ENCODE measurements at regions not wholly inside any gene's neighbourhood (a gene's known extent, or its start where the extent isn't known, plus 50 kb on each side); places are given as distances from the start of the nearest gene placed in this dataset.
"Not testable (repeated sequence)": the region's sequence is repeated elsewhere in the genome, so short reads cannot be mapped to it uniquely, and the experiment has no call there.

DNA sequence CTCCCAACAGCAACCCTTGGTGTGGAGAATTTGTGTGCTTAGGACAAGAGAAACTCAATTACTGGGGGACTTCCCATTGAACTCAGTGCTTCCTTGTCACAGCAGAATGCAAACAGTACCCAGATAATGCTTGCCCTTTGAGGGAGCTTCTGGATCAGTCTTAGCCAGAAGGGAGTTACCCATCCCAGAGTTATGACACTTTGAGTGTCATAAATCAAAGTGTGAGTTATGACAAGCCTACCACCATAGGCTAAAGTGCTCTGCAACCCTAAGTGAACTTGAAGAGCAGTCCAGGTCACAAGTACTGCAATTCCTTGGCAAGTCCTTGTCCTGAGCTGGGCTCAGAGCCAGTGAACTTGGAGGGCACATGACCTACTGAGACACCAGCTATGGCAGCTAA is 1513.9 kb upstream of the PCDH10 start:
- TF ChIP-seq, protein P1, sequence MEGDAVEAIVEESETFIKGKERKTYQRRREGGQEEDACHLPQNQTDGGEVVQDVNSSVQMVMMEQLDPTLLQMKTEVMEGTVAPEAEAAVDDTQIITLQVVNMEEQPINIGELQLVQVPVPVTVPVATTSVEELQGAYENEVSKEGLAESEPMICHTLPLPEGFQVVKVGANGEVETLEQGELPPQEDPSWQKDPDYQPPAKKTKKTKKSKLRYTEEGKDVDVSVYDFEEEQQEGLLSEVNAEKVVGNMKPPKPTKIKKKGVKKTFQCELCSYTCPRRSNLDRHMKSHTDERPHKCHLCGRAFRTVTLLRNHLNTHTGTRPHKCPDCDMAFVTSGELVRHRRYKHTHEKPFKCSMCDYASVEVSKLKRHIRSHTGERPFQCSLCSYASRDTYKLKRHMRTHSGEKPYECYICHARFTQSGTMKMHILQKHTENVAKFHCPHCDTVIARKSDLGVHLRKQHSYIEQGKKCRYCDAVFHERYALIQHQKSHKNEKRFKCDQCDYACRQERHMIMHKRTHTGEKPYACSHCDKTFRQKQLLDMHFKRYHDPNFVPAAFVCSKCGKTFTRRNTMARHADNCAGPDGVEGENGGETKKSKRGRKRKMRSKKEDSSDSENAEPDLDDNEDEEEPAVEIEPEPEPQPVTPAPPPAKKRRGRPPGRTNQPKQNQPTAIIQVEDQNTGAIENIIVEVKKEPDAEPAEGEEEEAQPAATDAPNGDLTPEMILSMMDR (IDR thresholded peaks at IDR 0.05; ENCODE audit: insufficient read depth, low read depth, low read length, missing control alignments): no peak
- DNase-seq (ENCODE audit: low read depth): no peak
- no peak overlapping the region for H3K4me3 ChIP-seq (ENCODE audit: low read length)

DNA sequence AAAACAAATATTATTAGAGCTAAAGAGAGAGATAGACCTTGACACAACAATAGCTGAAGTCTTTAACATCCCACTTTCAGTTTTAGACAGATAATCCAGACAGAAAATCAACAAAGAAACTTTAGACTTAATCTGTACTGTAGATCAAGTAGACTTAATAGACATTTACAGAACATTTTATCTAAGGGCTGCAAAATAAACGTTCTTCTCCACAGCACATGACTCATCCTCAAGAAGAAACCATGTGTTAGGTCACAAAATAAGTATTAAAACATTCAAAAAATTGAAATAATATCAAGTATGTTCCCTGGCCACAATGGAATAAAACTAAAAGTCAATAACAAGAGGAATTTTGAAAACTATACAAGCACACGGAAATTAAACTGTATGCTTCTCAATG is 1510.3 kb upstream of the PCDH10 start:
- TF ChIP-seq, protein P1 (IDR thresholded peaks at IDR 0.05; ENCODE audit: insufficient read depth, low read depth, low read length, missing control alignments): no peak
- H3K4me3 ChIP-seq (ENCODE audit: low read length): no peak overlapping the region
- DNase-seq (ENCODE audit: low read depth): no peak

DNA sequence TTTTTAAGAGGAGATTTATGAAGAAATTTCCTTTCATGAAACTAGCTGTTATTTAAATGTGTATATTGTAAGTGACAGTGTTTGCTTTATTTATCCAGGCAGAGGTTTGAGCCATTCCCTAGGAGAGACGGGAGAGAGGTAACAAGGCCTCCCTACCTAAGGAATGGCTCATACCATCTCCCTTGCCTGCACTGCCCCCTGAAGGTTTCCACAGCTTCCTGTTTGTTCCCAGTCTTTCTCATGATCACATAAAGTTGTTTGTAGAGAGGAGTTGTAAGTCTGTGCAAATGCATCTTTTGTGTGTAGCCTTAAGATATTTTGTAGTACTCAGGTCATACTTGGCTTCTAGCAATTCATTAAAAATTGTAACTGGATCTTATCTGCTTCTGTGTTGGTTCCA is 1504.5 kb upstream of the PCDH10 start:
- H3K4me3 ChIP-seq (ENCODE audit: low read length): no peak overlapping the region
- DNase-seq (ENCODE audit: low read depth): peak; percentile 79
- TF ChIP-seq, protein P1 (IDR thresholded peaks at IDR 0.05; ENCODE audit: insufficient read depth, low read depth, low read length, missing control alignments): peak; percentile 93

DNA sequence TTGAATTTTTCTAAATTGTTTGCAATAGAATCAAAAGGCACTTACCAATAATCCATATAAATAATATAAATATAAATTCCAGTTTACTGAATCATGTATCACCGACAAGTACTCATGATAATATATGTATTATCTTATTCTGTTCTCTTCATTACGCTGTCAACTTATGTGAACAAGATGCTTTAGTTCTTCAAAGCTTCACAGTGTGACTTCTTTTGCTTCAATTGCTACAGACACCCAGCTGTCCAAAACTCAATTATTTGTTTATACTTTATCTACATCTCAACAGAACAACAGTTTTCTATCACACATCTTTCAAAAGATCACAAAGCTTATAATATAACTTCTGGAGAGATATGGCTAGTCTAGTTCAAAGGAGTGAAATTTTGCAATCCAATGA is 1499.9 kb upstream of the PCDH10 start:
- TF ChIP-seq, protein P1 (IDR thresholded peaks at IDR 0.05; ENCODE audit: insufficient read depth, low read depth, low read length, missing control alignments): no peak
- H3K4me3 ChIP-seq (ENCODE audit: low read length): no peak overlapping the region
- DNase-seq (ENCODE audit: low read depth): no peak

DNA sequence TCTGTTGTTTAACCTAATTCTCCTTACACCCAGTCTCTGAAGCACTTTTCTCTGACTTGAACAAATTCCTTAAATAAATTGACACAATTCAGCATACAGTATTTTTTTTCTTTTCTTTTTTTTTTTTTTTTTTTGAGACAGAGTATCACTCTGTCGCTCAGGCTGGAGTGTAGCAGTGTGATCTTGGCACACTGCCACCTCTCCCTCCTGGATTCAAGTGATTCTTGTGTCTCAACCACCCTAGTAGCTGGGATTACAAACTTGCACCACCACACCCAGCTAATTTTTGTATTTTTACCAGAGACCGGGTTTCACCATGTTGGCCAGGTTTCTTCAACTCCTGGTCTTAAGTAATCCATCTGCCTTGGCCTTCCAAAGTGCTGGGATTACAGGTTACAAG is 1498.1 kb upstream of the PCDH10 start:
- no peak for DNase-seq (ENCODE audit: low read depth)
- TF ChIP-seq, protein P1 (IDR thresholded peaks at IDR 0.05; ENCODE audit: insufficient read depth, low read depth, low read length, missing control alignments): no peak

DNA sequence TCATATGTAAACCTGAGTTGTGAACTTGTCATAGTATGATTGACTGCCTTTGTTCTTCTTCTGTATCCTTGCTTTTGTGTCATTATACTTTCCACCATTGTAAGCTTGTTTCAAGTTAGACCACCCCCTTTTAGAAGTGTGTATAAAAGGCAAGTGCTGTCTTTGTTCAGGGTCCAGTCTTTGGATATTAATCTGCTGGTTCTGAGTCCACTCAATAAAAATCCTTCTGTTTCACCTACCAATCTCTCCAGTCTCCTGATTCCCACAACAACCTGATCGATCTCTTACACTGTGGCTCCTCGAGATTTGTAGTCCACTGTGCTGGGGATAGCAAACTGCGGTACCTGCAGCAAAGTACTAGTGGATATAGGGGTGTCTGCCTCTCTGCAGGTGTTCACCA is 1465.8 kb upstream of the PCDH10 start:
- not testable (repeated sequence) for H3K4me3 ChIP-seq (ENCODE audit: low read length); DNase-seq (ENCODE audit: low read depth)

More for the DNA sequence above, 1498.1 kb upstream of the PCDH10 start:
- H3K4me3 ChIP-seq (ENCODE audit: low read length): no peak overlapping the region

DNA sequence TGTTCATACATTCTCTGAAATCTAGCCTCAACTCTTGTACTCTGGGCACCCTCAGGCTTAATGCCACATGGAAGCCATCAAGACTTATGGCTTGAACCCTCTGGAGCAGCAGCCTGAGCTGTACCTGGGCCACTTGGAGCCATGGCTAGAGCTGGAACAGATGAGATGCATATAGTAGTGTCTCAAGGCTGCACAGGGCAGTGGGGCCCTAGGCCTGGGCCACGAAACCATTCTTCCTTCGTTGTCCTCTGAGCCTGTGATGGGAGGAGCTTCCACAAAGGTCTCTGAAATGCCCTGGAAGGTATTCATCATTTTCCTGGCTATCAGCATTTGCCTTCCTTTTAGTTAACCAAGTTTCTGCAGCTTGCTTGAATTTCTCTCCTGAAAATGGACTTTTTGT is 1427.2 kb upstream of the PCDH10 start:
- no peak overlapping the region for H3K4me3 ChIP-seq (ENCODE audit: low read length)
- no peak for DNase-seq (ENCODE audit: low read depth)
- TF ChIP-seq, protein P1 (IDR thresholded peaks at IDR 0.05; ENCODE audit: insufficient read depth, low read depth, low read length, missing control alignments): no peak

DNA sequence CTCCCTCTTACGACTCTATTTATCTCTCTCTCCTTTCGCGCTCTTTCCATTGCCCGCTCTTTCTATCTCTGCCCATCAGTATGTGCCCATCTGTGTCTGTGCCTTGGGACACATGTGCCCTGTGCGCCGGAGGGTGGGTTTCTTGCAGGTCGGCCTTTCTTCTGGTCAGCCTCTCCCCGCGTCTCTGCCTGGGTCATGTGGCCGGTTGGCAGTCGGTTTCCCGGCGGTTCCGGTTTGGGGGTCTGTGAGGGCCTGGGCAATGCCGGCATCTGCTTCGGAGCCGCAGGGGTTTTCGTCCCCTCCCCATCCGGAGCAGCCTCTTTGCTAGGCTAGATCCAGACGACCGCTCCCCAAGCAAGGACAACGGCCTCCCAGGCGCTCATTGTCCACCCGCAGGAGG is 1426.0 kb upstream of the PCDH10 start:
- H3K4me3 ChIP-seq (ENCODE audit: low read length); DNase-seq (ENCODE audit: low read depth): not testable (repeated sequence)

DNA sequence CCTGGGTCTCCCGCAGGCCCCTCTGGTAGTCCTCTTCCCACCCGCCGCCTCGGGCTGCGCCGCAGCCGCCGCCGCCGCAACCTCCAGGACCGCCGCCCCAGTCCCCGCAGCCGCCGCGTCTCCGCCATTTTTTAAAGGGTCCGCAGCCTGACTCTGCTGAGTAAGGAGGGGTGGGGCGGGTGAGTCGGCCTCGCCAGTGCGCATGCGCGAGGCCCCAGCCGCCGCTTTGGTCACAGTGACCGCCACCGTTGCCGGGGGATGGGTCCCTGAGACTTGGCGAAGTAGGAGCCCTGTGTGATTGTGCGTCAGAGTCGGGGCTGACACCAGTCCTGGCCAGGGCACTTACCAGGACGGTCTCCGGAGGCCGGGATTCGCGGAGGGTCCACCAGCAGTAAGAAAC is 1424.2 kb upstream of the PCDH10 start:
- peak overlapping the region; percentile 34 for H3K4me3 ChIP-seq (ENCODE audit: low read length)
- DNase-seq (ENCODE audit: low read depth): peak; percentile 53

DNA sequence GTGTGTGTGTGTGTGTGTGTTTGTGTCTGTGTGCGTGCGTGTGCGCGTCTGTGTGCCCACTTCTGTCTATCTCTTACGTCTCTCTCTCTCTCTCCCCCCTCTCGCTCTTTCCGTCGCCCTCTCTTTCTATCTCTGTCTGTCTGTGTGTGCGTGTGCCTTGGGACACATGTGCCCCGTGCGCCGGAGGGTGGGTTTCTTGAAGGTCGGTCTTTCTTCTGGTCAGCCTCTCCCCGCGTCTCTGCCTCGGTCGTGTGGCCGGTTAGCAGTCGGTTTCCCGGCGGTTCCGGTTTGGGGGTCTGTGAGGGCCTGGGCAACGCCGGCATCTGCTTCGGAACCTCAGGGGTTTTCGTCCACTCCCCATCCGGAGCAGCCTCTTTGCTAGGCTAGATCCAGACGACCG is 1423.6 kb upstream of the PCDH10 start:
- not testable (repeated sequence) for DNase-seq (ENCODE audit: low read depth); H3K4me3 ChIP-seq (ENCODE audit: low read length)

DNA sequence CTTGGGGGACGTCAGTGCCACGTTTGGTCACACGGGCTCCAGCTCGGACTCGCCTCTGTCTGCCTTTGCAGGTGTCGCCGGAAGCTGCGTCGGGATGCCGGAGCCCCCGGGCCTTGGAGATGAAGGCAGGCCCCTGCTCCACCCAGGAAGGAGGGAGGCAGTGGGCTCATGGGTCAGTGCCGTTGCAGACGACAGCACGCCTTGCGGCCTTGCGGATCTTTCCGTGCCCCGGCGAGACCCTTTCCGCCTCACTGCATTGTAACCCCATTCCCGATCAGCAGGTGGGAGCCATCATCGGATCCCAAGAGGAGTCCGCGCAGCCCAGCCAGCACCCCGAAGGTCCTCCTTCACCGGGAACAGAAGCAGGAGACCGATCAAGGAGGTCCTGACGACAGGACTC is 1422.2 kb upstream of the PCDH10 start:
- DNase-seq (ENCODE audit: low read depth); H3K4me3 ChIP-seq (ENCODE audit: low read length): not testable (repeated sequence)

DNA sequence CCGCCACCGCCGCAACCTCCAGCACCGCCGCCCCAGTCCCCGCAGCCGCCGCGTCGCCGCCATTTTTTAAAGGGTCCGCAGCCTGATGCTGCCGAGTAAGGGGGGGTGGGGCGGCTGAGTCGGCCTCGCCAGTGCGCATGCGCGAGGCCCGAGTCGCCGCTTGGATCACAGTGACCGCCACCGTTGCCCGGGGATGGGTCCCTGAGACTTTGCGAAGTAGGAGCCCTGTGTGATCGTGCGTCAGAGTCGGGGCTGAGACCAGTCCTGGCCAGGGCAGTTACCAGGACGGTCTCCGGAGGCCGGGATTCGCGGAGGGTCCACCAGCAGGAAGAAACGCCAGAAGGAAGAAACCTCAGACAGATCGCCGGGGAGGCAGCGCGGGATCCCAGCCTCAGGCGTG is 1421.7 kb upstream of the PCDH10 start:
- not testable (repeated sequence) for H3K4me3 ChIP-seq (ENCODE audit: low read length); DNase-seq (ENCODE audit: low read depth)

DNA sequence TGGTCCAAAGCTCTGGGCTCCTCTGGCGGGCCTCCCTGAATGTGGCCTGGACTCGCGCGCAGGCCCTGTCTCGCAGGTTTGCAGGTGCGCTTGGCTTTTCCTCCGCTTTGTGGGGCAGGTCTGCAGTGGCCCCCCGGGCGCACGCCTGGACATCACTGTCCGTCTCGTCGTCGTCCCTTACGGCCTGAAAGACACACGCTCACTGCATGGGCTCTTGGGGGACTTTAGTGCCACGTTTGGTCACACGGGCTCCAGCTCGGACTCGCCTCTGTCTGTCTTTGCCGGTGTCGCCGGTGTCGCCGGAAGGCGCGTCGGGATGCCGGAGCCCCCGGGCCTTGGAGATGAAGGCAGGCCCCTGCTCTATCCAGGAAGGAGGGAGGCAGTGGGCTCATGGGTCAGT is 1419.9 kb upstream of the PCDH10 start:
- DNase-seq (ENCODE audit: low read depth); H3K4me3 ChIP-seq (ENCODE audit: low read length): not testable (repeated sequence)
